Activated CD4-positive, alpha-beta memory T cell treated with anti-CD3 and anti-CD28 coated beads, Interleukin-2, amount 10 ng/mL, durations not matched to agents 7 days and 5 days (primary cell): ENCODE measurements at regions not wholly inside any gene's neighbourhood (a gene's known extent, or its start where the extent isn't known, plus 50 kb on each side); places are given as distances from the start of the nearest gene placed in this dataset.
"Not testable (repeated sequence)": the region's sequence is repeated elsewhere in the genome, so short reads cannot be mapped to it uniquely, and the experiment has no call there.

Experiments
- CTCF ChIA-PET: fragments of 350-600 bp; sonication (Branson Sonifier 250); formaldehyde crosslinking; loops from one replicate; lab custom pipeline; 2021; ENCODE audit warnings: antibody characterized with exemption, inconsistent platforms; lab: Charles Lee
- POLR2A ChIA-PET: fragments of 350-600 bp; sonication (Branson Sonifier 250); formaldehyde crosslinking; loops from one replicate; lab custom pipeline; 2021; ENCODE audit warnings: antibody characterized with exemption; lab: Charles Lee
- DNase-seq: peaks from one replicate; pipeline ENCODE4 v3.0.0-alpha.2; 2020
- H3K27ac Mint-ChIP-seq: one replicate; pipeline ENCODE4 v1.8.0; 2021; ENCODE audit warnings: mild to moderate bottlenecking, mixed read lengths
- H3K27me3 Mint-ChIP-seq: one replicate; pipeline ENCODE4 v1.8.0; 2021; ENCODE audit warnings: mixed read lengths
- H3K36me3 Mint-ChIP-seq: one replicate; pipeline ENCODE4 v1.8.0; 2021; ENCODE audit warnings: low read depth, mixed read lengths
- H3K4me1 Mint-ChIP-seq: one replicate; pipeline ENCODE4 v1.8.0; 2021; ENCODE audit warnings: mixed read lengths
- H3K4me3 Mint-ChIP-seq: one replicate; pipeline ENCODE4 v1.8.0; 2021; ENCODE audit warnings: mild to moderate bottlenecking, mixed read lengths
- H3K9me3 Mint-ChIP-seq: one replicate; pipeline ENCODE4 v1.8.0; 2021; ENCODE audit warnings: mixed read lengths

- Mint-ChIP-seq H3K27ac (no peak overlapping the region), H3K9me3 (no peaks in the 10 kb centered on the region), H3K36me3 (no peaks in the 10 kb centered on the region), H3K4me1 (no peaks in the 10 kb centered on the region), H3K27me3 (peaks cover 4% of the 10 kb centered on the region), H3K4me3 (no peak overlapping the region)
- DNase-seq: no peak
- CTCF ChIA-PET: no interaction called here
- POLR2A ChIA-PET: no interaction called here
Measured at GRCh38 chr19:33866696-33867095, 70.0 kb downstream of the KCTD15 start.

GRCh38 chr19:33868076-33868735 lies 71.5 kb downstream of the KCTD15 start:
- Mint-ChIP-seq H3K9me3 (no peaks in the 10 kb centered on the region), H3K27me3 (peaks cover 4% of the 10 kb centered on the region), H3K4me1 (no peaks in the 10 kb centered on the region), H3K4me3 (no peak overlapping the region), H3K36me3 (no peaks in the 10 kb centered on the region), H3K27ac (no peak overlapping the region)
- ChIA-PET POLR2A (no interaction called here), CTCF (interaction anchor here (1.3 to 1.9 kb wide), 3 partner anchors 70 to 90 kb away, joined by 3 to 6 read pairs (median 3); no protein-coding TSS in a partner anchor)
- DNase-seq: no peak

GRCh38 chr19:33868788-33869412 lies 72.2 kb downstream of the KCTD15 start:
- Mint-ChIP-seq H3K4me1 (no peaks in the 10 kb centered on the region), H3K27ac (no peak overlapping the region), H3K9me3 (no peaks in the 10 kb centered on the region), H3K27me3 (peaks cover 4% of the 10 kb centered on the region), H3K36me3 (no peaks in the 10 kb centered on the region), H3K4me3 (no peak overlapping the region)
- DNase-seq: no peak
- ChIA-PET POLR2A (no interaction called here), CTCF (interaction anchor here (1.3 to 1.9 kb wide), 3 partner anchors 71 to 91 kb away, joined by 3 to 6 read pairs (median 3); no protein-coding TSS in a partner anchor)

- H3K4me3 Mint-ChIP-seq, H3K4me1 Mint-ChIP-seq, H3K27me3 Mint-ChIP-seq, H3K27ac Mint-ChIP-seq, DNase-seq, H3K9me3 Mint-ChIP-seq, H3K36me3 Mint-ChIP-seq: not testable (repeated sequence)
- POLR2A ChIA-PET: interaction anchor here (1.1 kb wide), 1 partner anchor 140 kb away, joined by 3 read pairs; no protein-coding TSS in a partner anchor
- CTCF ChIA-PET: interaction anchor here (1.0 to 1.9 kb wide), 3 partner anchors 11 to 92 kb away, joined by 3 to 6 read pairs (median 5); no protein-coding TSS in a partner anchor
Measured at GRCh38 chr19:33870298-33870932, 73.7 kb downstream of the KCTD15 start.

GRCh38 chr19:33871605-33872004 lies 74.9 kb downstream of the KCTD15 start:
- DNase-seq: no peak
- Mint-ChIP-seq H3K9me3 (no peaks in the 10 kb centered on the region), H3K4me3 (no peak overlapping the region), H3K36me3 (no peaks in the 10 kb centered on the region), H3K27ac (no peak overlapping the region), H3K27me3 (peaks cover 4% of the 10 kb centered on the region), H3K4me1 (no peaks in the 10 kb centered on the region)
- CTCF ChIA-PET: interaction anchor here (0.6 kb wide), 1 partner anchor 158 kb away, joined by 4 read pairs; no protein-coding TSS in a partner anchor
- POLR2A ChIA-PET: no interaction called here

- Mint-ChIP-seq H3K4me3 (no peak overlapping the region), H3K36me3 (no peaks in the 10 kb centered on the region)
Measured at GRCh38 chr19:33872445-33873320, 76.0 kb downstream of the KCTD15 start.

GRCh38 chr19:33875071-33875470 lies 78.4 kb downstream of the KCTD15 start:
- H3K4me3 Mint-ChIP-seq: no peak overlapping the region
- no peaks in the 10 kb centered on the region for H3K27me3 Mint-ChIP-seq
- DNase-seq: no peak
- no peaks in the 10 kb centered on the region for H3K4me1 Mint-ChIP-seq
- no peak overlapping the region for H3K27ac Mint-ChIP-seq
- H3K9me3 Mint-ChIP-seq: no peaks in the 10 kb centered on the region
- POLR2A ChIA-PET: no interaction called here
- H3K36me3 Mint-ChIP-seq: no peaks in the 10 kb centered on the region
- CTCF ChIA-PET: no interaction called here

More at GRCh38 chr19:33872445-33873320, 76.0 kb downstream of the KCTD15 start:
- H3K4me1 Mint-ChIP-seq: no peaks in the 10 kb centered on the region
- H3K27ac Mint-ChIP-seq: no peak overlapping the region
- DNase-seq: no peak
- CTCF ChIA-PET: no interaction called here
- no peaks in the 10 kb centered on the region for H3K9me3 Mint-ChIP-seq
- peaks cover 4% of the 10 kb centered on the region for H3K27me3 Mint-ChIP-seq
- POLR2A ChIA-PET: no interaction called here

- POLR2A ChIA-PET: no interaction called here
- no peaks in the 10 kb centered on the region for H3K4me1 Mint-ChIP-seq
- no peak overlapping the region for H3K4me3 Mint-ChIP-seq
- no peaks in the 10 kb centered on the region for H3K36me3 Mint-ChIP-seq
- no peaks in the 10 kb centered on the region for H3K27me3 Mint-ChIP-seq
- DNase-seq: no peak
- no peak overlapping the region for H3K27ac Mint-ChIP-seq
- CTCF ChIA-PET: no interaction called here
- H3K9me3 Mint-ChIP-seq: no peaks in the 10 kb centered on the region
Measured at GRCh38 chr19:33876192-33876591, 79.5 kb downstream of the KCTD15 start.

- CTCF ChIA-PET: no interaction called here
- H3K4me3 Mint-ChIP-seq: no peak overlapping the region
Measured at GRCh38 chr19:33878030-33878544, 81.4 kb downstream of the KCTD15 start.

GRCh38 chr19:33878910-33879810 lies 82.5 kb downstream of the KCTD15 start:
- DNase-seq: no peak
- peaks cover 4% of the 10 kb centered on the region for H3K4me1 Mint-ChIP-seq

More at GRCh38 chr19:33878030-33878544, 81.4 kb downstream of the KCTD15 start:
- no peaks in the 10 kb centered on the region for H3K27me3 Mint-ChIP-seq
- H3K4me1 Mint-ChIP-seq: no peaks in the 10 kb centered on the region
- DNase-seq: no peak
- no peaks in the 10 kb centered on the region for H3K36me3 Mint-ChIP-seq
- H3K27ac Mint-ChIP-seq: no peak overlapping the region
- no peaks in the 10 kb centered on the region for H3K9me3 Mint-ChIP-seq
- POLR2A ChIA-PET: no interaction called here

GRCh38 chr19:33879818-33880575 lies 83.3 kb downstream of the KCTD15 start:
- DNase-seq: no peak
- no peak overlapping the region for H3K27ac Mint-ChIP-seq
- H3K4me1 Mint-ChIP-seq: peaks cover 7% of the 10 kb centered on the region
- H3K36me3 Mint-ChIP-seq: no peaks in the 10 kb centered on the region
- no peak overlapping the region for H3K4me3 Mint-ChIP-seq
- CTCF ChIA-PET: no interaction called here
- no peaks in the 10 kb centered on the region for H3K27me3 Mint-ChIP-seq
- POLR2A ChIA-PET: no interaction called here
- no peaks in the 10 kb centered on the region for H3K9me3 Mint-ChIP-seq

More at GRCh38 chr19:33878910-33879810, 82.5 kb downstream of the KCTD15 start:
- no peak overlapping the region for H3K4me3 Mint-ChIP-seq
- CTCF ChIA-PET: no interaction called here
- no peak overlapping the region for H3K27ac Mint-ChIP-seq
- H3K36me3 Mint-ChIP-seq: no peaks in the 10 kb centered on the region
- H3K27me3 Mint-ChIP-seq: no peaks in the 10 kb centered on the region
- POLR2A ChIA-PET: interaction anchor here (0.5 kb wide), 1 partner anchor 10 kb away, joined by 4 read pairs; no protein-coding TSS in a partner anchor
- no peaks in the 10 kb centered on the region for H3K9me3 Mint-ChIP-seq
